Right lung (tissue), 2 donors: ENCODE measurements at regions not wholly inside any gene's neighbourhood (a gene's known extent, or its start where the extent isn't known, plus 50 kb on each side); places are given as distances from the start of the nearest gene placed in this dataset.

Source experiments
- DNase-seq, 2 donors: peaks; one replicate each; pipeline ENCODE4 v3.0.0-alpha.2; 2013

DNA sequence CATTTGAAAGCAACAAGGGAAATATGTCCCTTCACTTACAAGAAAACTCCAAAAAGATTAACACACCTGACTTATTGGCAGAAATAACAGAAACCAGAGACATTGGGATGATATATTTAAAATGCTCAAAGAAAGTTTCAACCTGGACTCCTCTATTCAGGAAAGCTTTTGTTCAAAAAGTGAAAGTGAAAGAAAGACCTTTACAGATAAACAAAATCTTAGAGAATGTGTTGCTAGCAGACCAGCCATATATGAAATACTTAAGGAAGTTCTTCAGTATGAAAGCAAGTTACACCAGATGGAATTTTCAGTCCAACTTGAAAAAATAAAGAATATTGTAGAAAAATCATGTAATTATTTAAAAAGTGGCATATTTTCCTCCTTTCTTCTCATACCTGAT, 1075.1 kb downstream of the NR2F1-AS1 start:
- DNase-seq = no peak

DNA sequence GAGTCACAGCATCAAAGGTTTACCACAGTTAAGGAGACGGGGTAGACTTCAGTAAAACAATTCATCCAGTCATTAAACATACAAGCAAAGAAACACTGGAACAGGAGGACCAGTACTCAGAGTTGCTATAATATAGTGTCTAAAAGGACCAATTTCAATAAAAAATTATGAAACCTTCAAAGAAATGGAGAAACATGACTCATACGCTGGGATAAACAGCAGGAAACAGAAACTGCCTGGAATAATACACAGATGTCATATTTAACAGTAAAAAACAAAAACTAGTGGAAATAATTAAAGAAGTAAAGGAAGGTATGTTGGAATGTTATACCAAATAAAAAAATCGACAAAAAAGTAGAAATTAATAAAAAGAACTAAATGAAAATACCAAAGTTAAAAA, 1075.9 kb downstream of the NR2F1-AS1 start:
- DNase-seq = no peak

DNA sequence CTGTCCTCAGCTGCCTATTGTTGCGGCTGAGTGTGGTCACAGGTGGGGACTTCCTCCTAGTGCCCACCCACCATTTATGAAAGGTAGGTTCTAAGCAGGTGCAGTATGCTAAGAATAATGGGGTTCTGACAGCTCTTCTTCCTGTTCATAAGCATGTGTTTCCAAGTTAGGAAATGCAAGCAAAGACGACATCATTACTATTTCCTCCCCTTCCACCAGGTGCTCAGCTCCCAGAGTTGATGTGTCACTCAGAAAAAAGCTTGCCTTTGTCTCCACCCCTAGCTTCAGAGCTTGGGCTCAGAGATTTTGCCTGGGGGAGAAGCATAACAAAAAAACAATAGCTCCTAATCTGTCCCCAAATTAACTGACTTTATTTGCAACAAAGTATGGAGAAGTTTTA, 1076.7 kb downstream of the NR2F1-AS1 start:
- no peak for DNase-seq

DNA sequence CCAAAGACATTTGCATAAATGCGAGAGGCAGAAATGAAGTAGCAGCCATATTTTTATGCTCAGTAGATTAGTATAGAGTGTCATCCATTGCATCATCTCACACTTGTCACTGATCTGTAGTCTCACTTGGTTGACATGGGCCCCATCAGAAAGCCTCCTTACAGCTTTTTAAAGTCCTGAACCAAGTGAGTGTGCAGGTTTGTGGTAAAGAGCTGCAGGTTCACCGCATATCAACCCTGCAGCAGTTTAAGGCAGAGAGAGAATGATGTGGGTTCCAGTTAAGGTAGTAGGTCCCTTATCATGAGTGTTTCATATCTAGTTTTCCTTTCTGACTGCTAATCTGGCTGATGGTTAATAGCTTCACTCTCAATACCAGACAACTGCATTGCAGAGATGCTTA, 1080.3 kb downstream of the NR2F1-AS1 start:
- DNase-seq = no peak

DNA sequence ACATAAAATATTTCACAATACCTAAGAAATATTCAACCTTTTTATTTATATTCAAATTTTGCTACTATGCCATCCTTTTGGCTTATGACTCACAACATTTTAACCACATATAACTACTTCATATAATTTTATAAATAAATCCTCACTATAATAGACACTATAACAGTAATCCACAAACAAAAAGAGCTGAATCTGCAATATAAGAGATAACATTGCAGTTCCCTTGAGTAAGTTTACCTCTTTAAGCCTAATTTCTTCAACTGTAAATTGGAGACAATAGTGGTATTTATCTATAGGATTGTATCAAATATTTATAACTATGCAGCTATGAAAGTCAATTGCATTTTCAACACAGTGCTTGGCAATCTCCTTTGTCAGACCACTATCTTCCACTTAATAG, 1084.5 kb downstream of the NR2F1-AS1 start:
- no peak for DNase-seq

DNA sequence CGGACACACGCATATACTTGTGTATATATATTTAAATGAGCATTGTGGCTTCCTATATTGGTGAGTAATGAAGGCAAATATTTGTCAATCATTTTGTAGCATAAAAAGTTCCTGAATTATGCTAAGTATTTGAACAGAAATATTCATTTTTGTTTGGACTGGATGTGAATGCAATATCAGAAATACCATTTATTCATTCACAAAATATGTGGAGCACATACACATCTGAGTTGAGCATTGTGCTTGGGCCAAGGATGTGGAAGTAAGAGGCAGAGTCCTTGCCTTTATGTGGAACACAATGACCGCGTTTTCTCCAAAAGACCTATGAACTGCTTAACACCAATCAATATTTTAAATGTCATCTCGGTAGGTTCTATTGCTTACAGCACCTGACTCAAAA, 1086.5 kb downstream of the NR2F1-AS1 start:
- DNase-seq = no peak

DNA sequence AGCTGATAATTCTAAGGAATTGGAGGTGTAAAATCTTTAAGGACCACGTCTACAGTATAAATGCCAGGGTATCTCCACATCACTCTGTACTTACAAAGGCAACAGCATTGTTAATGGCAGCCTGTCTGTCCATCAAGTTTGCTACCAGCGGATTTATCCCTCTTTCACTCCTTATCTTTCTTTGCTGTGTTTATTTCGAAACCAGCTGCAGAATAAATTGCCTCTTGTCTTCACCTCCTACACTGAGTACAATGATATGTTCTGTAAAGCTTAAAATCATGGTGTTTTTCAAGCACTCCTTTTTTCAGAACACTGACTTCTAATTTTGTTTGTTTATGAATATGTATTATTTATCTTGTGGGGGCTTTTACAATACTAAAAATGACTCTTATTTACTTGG, 1088.1 kb downstream of the NR2F1-AS1 start:
- DNase-seq = no peak

DNA sequence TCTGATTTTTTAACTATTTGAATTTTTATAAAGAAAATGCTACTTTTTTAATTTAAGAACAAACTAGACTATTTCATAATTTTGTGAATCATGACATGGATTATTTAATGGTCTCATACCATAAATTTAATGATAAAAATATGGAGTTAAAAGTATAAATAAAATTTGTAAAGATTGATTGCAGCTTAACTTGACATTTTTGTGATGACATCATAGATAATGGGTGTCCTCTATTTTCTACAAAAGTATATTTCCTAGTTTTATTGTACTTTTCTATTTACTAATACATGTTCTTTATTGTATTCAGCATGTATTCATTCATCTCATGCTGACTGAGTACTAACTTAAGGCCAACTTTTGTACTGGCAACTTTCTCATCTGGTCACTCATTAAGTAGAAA, 1096.5 kb downstream of the NR2F1-AS1 start:
- no peak for DNase-seq

DNA sequence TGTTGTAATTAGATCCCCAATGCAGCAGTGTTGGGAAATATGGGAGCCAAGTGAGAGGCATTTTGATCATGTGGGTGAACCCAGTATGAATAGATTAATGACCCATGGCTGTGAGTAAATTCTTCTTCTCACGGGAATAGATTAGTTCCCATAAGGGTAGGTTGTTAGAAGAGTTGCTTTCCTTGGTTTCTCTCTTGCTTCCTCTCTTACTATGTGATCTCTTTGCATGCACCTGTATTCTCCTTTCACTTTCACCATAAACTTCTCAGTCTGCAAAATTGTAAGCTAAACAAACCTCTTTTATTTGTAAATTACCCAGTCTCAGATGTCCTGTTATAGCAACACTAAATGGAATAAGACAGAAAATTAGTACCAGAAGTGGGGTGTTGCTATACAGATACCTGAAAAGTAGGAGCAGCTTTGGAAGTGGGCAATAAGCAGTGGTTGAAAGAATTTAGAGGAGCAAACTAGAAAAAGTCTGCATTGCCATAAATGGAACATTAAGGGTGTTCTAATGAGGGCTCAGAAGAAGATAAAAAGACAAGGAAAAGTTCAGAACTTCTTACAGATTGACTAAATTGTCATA, 1090.0 kb upstream of the ARRDC3 start:
- DNase-seq = no peak

DNA sequence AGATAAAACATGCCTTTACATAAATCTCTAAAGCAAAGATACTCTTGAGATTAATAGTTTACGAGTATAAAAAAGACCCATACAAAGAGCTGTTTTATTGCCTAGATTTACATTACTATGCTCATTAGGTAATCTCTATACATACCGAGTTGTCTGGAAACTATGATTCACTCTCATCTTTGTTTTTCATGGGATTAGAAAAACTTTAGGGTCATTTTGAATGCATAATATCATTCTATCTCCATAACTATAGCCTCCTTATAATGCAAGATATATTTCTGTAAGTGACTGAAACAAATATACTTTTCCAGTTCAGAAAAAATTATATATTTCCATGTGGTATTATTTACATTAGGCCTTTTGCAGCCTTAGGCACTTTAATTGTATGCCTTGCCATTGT, 1088.7 kb upstream of the ARRDC3 start:
- no peak for DNase-seq

DNA sequence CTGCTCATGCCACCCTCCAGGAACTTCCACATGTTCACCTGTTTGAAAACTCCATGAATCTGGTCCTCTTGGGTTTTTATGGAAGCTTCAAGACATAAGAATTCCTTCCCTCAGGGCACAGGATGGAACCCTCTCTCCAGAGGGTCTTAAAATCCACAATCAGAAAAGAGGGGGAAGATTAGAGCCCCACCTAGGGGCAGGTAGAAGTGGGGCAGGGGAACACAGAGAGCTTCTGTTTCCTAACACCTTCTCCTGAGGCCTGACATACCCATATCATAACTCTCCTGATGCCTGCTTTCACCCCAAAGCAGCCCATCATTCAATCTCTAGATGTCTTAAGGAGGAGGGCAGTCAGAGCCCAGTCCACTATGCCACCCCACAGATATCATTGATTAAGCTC, 1087.7 kb upstream of the ARRDC3 start:
- DNase-seq = no peak

DNA sequence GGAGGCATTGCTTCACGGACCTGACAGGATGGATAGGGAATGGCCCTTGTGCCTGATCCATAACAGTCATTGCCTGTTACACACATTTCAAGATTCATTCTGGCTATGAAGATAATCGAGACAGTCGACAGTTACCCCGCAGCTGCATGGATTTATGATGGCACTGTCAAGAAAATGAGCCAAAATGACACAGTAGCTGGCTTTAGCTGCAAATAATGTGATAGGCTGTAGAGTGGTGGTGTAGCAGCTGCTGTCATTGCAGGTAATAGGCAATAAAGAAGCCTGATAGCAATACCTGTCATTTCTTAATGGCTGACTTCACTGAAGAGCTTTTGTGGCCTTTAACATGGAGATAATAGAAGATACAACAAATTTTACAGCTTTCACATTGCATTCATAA, 1085.2 kb upstream of the ARRDC3 start:
- no peak for DNase-seq

DNA sequence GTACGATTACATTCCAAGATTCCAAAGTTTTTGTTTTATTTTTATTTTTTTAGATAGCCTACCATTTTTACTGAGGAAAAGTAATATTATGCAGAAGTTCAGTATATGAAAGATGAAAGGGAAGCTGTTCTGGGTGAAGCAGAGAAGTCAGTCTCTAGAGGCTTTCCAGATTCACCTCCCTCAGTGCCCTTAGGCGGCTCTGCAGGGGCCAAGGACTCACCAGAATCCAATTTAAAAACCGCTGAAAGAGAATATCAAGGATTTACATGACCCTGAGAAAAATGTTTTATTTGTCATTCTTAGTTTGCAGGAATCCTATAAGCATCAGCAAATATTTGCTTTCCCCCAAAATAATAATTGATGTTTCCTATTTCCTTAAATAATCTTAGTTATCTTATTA, 1084.6 kb upstream of the ARRDC3 start:
- DNase-seq = no peak

DNA sequence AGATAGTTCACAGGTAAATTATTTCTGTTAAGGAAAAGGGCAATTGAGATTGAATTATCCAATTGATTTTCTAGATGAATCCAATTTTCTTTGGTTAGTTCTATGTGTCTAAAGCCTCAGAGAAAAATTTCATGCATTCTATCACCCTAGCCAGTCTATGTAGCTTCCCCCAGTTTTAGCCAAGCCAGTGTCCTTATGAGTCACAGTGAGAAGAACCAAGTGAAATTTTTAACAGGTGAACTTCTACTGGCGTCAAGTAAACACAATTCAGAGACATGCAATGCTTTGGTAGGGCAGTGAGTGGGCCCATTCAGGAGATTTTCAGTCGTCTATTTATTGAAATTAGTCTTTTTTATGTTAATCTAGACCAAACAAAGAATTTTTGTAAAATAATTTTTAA, 1077.4 kb upstream of the ARRDC3 start:
- DNase-seq = no peak

DNA sequence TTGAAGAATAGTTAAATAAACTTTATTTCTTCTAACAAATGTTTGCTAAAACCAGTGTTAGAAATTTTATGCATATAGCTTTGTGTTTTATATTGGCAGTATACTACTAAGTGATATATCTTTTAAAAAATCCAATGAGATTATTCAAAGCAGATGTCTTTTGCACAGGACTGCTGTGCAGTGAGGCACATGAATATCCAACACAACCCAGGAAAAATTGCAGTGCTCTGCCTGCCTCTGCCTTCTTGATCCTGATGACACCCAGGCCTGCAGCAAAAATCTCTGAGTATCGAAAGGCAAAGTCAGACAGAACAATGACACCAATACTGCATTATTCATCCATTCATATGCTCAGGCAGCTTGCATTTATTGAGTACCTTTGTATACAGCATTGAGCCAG, 1076.5 kb upstream of the ARRDC3 start:
- no peak for DNase-seq

DNA sequence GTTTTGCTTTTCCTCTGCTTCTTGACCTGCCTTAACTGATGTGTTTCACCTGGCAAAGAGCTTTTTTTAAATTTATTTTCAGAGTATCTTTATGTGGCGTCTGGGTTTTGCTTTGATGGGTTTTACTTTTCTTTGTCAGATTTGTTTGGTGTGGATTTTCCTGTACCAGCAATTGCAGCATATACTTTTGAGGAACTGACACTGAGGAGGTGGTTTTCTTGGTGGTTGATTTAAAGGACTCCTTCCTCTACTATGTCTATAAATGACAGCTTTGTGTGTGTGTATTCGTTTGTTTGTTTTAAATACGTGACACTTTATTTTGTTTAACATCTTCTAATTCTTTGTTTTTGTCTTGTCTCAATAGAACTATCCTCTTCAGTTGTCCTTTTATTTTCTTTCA, 1071.9 kb upstream of the ARRDC3 start:
- no peak for DNase-seq

DNA sequence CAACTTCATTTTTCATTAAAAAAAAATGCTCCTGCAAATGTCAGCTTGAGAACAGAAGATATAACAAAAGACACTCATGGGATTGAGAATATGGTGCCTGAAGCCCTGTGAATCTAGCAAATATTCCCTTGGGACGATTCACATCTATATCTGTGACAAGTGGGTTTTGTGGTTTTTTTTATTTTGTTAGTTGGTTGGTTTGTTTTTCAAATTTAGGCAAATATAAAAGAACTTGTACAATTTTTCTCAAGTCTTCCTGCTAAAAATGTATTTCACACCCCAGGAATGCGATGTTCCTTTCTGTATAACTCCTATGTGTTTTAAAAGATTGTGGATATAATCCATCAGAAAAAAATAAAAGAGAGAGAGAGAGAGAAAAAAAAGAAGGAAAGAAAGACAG, 1061.8 kb upstream of the ARRDC3 start:
- no peak for DNase-seq

DNA sequence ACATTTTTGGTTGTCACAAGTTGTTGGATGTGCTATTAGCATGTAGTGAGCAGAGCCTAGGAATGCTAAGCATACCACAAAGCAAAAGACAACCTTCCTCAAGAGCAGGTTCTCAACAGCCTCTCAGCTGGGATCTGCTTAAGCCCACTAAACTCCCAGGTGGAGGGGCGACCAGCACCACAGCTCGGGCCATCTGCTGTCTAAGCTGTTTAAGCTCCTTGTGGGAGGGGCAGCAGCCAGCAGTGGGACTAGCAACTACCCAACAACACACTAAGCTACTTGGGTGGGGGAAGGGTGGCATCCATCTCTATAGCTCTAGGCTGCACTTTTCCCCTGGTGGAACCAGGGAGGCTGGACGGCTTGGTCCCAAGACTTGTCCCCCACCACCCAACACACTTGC, 1052.7 kb upstream of the ARRDC3 start:
- no peak for DNase-seq

DNA sequence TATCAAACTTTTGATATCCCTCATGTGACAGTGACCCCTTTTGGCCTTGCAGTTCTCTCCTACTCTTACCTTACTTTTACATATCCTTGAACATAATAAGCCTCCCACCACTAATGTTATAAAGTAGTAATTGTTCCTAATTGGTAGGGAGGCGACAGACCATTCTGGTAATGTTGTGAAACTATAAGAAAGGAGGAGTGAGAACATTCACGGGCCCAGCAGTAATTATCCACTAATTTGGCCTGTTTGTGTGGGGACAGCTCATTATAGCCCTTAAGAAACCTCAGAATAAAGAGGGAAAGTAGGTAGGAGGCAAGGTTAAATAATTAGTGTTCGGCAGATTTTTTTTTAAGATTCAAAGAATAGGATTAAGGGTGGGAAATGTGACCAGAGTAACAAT, 1046.5 kb upstream of the ARRDC3 start:
- DNase-seq = no peak

DNA sequence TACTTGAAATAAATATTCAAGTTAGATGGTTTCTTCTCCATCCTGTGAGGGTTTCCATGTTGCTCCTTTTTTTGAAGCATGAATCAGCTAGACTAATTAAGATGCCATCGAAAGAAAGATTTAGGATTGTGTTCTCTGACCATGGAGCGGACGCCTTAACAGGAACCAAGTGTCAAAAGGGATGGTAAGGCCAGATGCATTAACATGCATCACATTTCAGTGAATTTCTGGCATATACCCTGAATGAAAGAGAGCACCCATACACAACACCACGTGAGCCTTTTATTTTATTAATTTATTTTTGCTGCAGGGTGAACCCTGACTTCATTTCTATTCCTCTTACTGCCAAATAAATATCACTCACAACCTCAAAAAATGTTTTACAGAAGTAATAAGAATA, 1045.3 kb upstream of the ARRDC3 start:
- DNase-seq = no peak

DNA sequence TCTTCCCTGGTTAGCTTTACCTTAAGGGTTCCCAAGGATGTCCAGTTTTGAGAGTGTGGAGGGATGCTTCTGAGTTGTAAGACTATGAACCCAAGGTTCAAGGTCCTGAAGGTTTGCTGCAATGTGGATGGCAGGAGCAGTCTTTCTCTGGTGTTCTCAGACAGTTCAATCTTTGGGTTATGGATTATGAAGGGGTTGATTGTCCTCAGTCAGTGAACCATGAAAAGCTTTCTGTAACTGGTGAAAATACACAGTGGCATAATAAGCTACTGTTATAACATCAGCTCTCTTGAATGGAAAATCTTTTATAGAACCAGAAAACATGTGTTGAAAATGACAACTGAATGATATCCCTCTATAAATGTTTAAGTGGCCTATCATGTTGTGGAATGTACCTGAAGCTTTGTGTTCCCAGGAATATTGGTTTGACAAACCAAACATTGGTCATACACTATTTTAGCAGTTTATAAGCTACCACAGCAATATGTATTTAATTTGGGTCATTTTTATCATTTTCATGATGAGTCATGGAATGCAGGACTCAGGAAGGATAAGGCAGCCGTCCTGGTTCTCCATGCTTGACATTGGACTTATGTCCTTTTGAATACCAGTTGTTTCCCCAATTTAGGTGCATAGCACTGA, 1041.8 kb upstream of the ARRDC3 start:
- no peak for DNase-seq

DNA sequence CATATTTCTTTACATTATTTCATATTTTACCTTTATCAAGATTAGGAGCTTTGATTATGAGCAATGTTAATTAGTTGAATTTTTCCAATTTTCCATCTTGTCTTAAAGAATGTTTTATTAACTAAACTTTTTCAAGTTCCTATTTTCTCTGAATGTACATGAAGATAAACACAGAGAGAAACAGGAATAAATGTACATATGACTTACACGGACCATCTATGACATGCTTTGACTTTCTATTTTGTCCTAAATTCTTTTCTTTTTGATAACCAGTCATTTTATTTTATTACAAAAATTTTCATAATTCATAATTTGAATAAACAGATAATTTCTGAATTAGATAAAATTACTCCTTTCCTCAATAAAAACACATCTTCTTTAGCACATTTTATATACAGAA, 1038.8 kb upstream of the ARRDC3 start:
- DNase-seq = no peak

DNA sequence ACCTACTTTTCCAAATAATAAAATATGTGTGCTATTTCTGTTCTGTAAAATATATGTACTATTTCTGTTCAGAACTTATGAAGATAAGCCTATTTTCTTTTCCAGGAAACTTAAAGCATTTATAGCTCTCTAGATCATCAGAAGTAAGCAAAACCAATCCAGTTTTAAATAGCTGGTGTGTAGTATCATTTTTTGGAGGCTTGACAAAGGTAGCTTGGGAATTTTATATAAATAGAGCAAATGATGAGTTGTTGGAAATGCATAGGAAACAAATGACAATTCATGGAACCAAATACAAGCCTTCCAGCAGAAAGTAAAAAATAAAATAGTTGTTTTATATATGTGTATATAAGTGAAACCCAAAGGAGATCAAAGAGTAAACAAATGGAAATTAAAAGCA, 1038.1 kb upstream of the ARRDC3 start:
- DNase-seq = no peak

DNA sequence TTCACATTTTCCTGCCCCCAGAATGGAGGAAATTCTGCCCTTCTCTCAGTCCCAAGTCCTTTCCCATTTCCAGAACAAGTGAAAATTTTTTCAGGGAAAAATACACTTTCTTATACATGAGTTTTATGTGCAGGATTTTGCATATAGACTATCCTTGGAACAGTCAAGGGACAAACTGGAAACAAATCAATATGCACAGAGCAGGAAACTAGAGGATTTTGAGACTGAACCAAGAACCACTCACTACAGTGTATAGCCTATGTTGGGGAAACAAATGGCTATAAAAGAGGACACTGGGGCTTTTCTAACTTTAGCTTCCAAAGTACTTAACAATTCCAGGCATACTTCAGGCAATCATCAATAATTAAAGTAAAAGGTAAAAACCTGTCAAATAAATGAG, 1036.1 kb upstream of the ARRDC3 start:
- no peak for DNase-seq

DNA sequence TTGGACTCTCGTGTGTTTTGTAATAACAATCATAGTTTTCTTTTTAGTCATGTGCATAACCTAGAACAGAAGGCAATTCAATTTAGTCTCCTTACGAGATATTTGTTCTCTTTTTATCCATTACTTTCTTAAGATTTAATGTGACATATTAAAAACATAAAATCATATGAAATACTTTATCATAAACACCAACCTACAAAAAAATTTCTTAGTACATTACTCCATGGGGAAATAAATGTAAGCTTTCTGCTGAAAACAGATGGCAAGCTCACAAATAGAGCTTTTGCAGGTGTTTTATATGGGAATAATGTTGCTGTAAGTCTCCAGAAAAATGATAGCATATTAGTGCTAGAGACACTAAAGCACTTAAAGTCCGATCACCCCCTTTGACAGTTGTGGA, 1035.2 kb upstream of the ARRDC3 start:
- DNase-seq = no peak
